GM19452 (cell line): ENCODE measurements at regions not wholly inside any gene's neighbourhood (a gene's known extent, or its start where the extent isn't known, plus 50 kb on each side); places are given as distances from the start of the nearest gene placed in this dataset.
"Not testable (repeated sequence)": the region's sequence is repeated elsewhere in the genome, so short reads cannot be mapped to it uniquely, and the experiment has no call there.

Source experiments
- ATAC-seq: cut with Tn5 transposase; IDR thresholded peaks from one replicate; pipeline ENCODE4 v1.9.1; 2021; ENCODE audit not compliant: unreplicated experiment

- ATAC-seq, result no peak
Observed at GRCh38 chr20:16863303-16863702, 115.1 kb downstream of the OTOR start.

- no peak for ATAC-seq
Observed at GRCh38 chr20:16864069-16864468, 115.9 kb downstream of the OTOR start.

GRCh38 chr20:16864963-16865362 lies 116.8 kb downstream of the OTOR start:
- ATAC-seq, result no peak

GRCh38 chr20:16865406-16865805 lies 117.2 kb downstream of the OTOR start:
- ATAC-seq, result no peak

GRCh38 chr20:16873124-16873523 lies 125.0 kb downstream of the OTOR start:
- not testable (repeated sequence) for ATAC-seq

GRCh38 chr20:16877053-16877554 lies 128.9 kb downstream of the OTOR start:
- no peak for ATAC-seq

GRCh38 chr20:16885746-16886145 lies 137.6 kb downstream of the OTOR start:
- ATAC-seq, result no peak

GRCh38 chr20:16898433-16898832 lies 150.3 kb downstream of the OTOR start:
- ATAC-seq, result no peak

GRCh38 chr20:16902662-16903061 lies 154.5 kb downstream of the OTOR start:
- no peak for ATAC-seq

- no peak for ATAC-seq
Observed at GRCh38 chr20:16904751-16905150, 156.6 kb downstream of the OTOR start.

GRCh38 chr20:16914277-16914676 lies 166.1 kb downstream of the OTOR start:
- no peak for ATAC-seq

- ATAC-seq, result no peak
Observed at GRCh38 chr20:16916165-16916564, 168.0 kb downstream of the OTOR start.

GRCh38 chr20:16917636-16918035 lies 169.5 kb downstream of the OTOR start:
- ATAC-seq, result no peak

GRCh38 chr20:16918366-16918765 lies 170.2 kb downstream of the OTOR start:
- ATAC-seq, result no peak

- no peak for ATAC-seq
Observed at GRCh38 chr20:16919841-16920240, 171.7 kb downstream of the OTOR start.

- ATAC-seq, result no peak
Observed at GRCh38 chr20:16922834-16923233, 174.7 kb downstream of the OTOR start.

GRCh38 chr20:16926626-16927430 lies 178.7 kb downstream of the OTOR start:
- ATAC-seq, result no peak

GRCh38 chr20:16929756-16930155 lies 181.6 kb downstream of the OTOR start:
- ATAC-seq, result no peak

- ATAC-seq, result no peak
Observed at GRCh38 chr20:16930656-16931055, 182.5 kb downstream of the OTOR start.

GRCh38 chr20:16939051-16939450 lies 190.9 kb downstream of the OTOR start:
- no peak for ATAC-seq

- no peak for ATAC-seq
Observed at GRCh38 chr20:16940701-16941100, 192.5 kb downstream of the OTOR start.

GRCh38 chr20:16942051-16942450 lies 193.9 kb downstream of the OTOR start:
- ATAC-seq, result no peak

- no peak for ATAC-seq
Observed at GRCh38 chr20:16942756-16943155, 194.6 kb downstream of the OTOR start.
